GM10266 (cell line): ENCODE measurements at regions not wholly inside any gene's neighbourhood (a gene's known extent, or its start where the extent isn't known, plus 50 kb on each side); places are given as distances from the start of the nearest gene placed in this dataset.

Experiments
- DNase-seq: peaks from one replicate; pipeline ENCODE4 v3.0.0; 2012; ENCODE audit errors: extremely low spot score
- CTCF ChIP-seq: IDR thresholded peaks from 2 replicates; pipeline ENCODE4 v1.5.1; 2012; ENCODE audit warnings: mild to moderate bottlenecking, low read depth; ENCODE audit not compliant: control insufficient read depth, insufficient read depth; ENCODE audit errors: missing control alignments

GRCh38 chr20:6632187-6632586 is 135.3 kb upstream of the BMP2 start:
- TF ChIP-seq CTCF: no peak
- no peak for DNase-seq

- no peak for DNase-seq
- TF ChIP-seq CTCF: no peak
Measured at GRCh38 chr20:6630514-6630913, 137.0 kb upstream of the BMP2 start.

- no peak for DNase-seq
- TF ChIP-seq CTCF: no peak
Measured at GRCh38 chr20:6629564-6629963, 137.9 kb upstream of the BMP2 start.

GRCh38 chr20:6626805-6627204 is 140.7 kb upstream of the BMP2 start:
- TF ChIP-seq CTCF: no peak
- no peak for DNase-seq

GRCh38 chr20:6623989-6624388 is 143.5 kb upstream of the BMP2 start:
- DNase-seq: no peak
- TF ChIP-seq CTCF: no peak

GRCh38 chr20:6622041-6622440 is 145.4 kb upstream of the BMP2 start:
- no peak for TF ChIP-seq CTCF
- DNase-seq: no peak

GRCh38 chr20:6618051-6618450 is 149.4 kb upstream of the BMP2 start:
- DNase-seq: no peak
- no peak for TF ChIP-seq CTCF
